Liver (tissue), 3 donors: ENCODE measurements at regions not wholly inside any gene's neighbourhood (a gene's known extent, or its start where the extent isn't known, plus 50 kb on each side); places are given as distances from the start of the nearest gene placed in this dataset.

ENCODE experiments used
- ATF3 ChIP-seq: IDR thresholded peaks from 2 replicates; pipeline ENCODE4 v1.6.1; 2016; ENCODE audit warnings: antibody characterized with exemption
- CTCF ChIP-seq: fragments of 150-350 bp; IDR thresholded peaks from 2 replicates; pipeline ENCODE4 v1.5.1; 2017; ENCODE audit warnings: improper control_type of control experiment, low read depth, low read length; ENCODE audit not compliant: missing input control
- MAX ChIP-seq: IDR thresholded peaks from 2 replicates; pipeline ENCODE4 v1.6.1; 2016; ENCODE audit warnings: antibody characterized with exemption
- NR2F2 ChIP-seq: IDR thresholded peaks from 2 replicates; pipeline ENCODE4 v1.6.1; 2016; ENCODE audit warnings: antibody characterized with exemption
- RXRA ChIP-seq, 2 donors: IDR thresholded peaks; 2 replicates each; pipeline ENCODE4 v1.6.1; 2017 to 2018; ENCODE audit warnings: antibody characterized with exemption in 2 of 2, mild to moderate bottlenecking in 1 of 2
- TAF1 ChIP-seq: conservative IDR thresholded peaks from 2 replicates; pipeline ENCODE4 v1.6.1; 2016; ENCODE audit warnings: antibody characterized with exemption, mild to moderate bottlenecking
- YY1 ChIP-seq: IDR thresholded peaks from 2 replicates; pipeline ENCODE4 v1.6.1; 2016; ENCODE audit warnings: antibody characterized with exemption, mild to moderate bottlenecking
- TF ChIP-seq, protein P1 (sequence below): IDR thresholded peaks from 2 replicates; pipeline ENCODE4 v1.6.1; 2016; ENCODE audit warnings: antibody characterized with exemption, mild to moderate bottlenecking
- donor health status: healthy.
- donor health status: healthy.

- TF ChIP-seq ATF3 (no peak), CTCF (no peak), RXRA (IDR thresholded peaks at IDR 0.05) (peak in 1 of 2 donors; percentile 18), MAX (no peak), NR2F2 (no peak), YY1 (no peak), TAF1 (no peak)
- TF ChIP-seq, protein P1, sequence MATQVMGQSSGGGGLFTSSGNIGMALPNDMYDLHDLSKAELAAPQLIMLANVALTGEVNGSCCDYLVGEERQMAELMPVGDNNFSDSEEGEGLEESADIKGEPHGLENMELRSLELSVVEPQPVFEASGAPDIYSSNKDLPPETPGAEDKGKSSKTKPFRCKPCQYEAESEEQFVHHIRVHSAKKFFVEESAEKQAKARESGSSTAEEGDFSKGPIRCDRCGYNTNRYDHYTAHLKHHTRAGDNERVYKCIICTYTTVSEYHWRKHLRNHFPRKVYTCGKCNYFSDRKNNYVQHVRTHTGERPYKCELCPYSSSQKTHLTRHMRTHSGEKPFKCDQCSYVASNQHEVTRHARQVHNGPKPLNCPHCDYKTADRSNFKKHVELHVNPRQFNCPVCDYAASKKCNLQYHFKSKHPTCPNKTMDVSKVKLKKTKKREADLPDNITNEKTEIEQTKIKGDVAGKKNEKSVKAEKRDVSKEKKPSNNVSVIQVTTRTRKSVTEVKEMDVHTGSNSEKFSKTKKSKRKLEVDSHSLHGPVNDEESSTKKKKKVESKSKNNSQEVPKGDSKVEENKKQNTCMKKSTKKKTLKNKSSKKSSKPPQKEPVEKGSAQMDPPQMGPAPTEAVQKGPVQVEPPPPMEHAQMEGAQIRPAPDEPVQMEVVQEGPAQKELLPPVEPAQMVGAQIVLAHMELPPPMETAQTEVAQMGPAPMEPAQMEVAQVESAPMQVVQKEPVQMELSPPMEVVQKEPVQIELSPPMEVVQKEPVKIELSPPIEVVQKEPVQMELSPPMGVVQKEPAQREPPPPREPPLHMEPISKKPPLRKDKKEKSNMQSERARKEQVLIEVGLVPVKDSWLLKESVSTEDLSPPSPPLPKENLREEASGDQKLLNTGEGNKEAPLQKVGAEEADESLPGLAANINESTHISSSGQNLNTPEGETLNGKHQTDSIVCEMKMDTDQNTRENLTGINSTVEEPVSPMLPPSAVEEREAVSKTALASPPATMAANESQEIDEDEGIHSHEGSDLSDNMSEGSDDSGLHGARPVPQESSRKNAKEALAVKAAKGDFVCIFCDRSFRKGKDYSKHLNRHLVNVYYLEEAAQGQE: no peak
Measured at GRCh38 chr11:90294091-90294490, 71.2 kb upstream of the CHORDC1 start.
